Transverse colon (tissue), 4 donors: ENCODE measurements at regions not wholly inside any gene's neighbourhood (a gene's known extent, or its start where the extent isn't known, plus 50 kb on each side); places are given as distances from the start of the nearest gene placed in this dataset.

Experiments
- DNase-seq: peaks from one replicate; pipeline ENCODE4 v3.0.0-alpha.2; 2019
- H3K27ac ChIP-seq, 4 donors: fragments of 200-600 bp; sonication (generic); 2 replicates each; pipeline ENCODE4 v1.5.1; 2016 to 2018; ENCODE audit warnings: inconsistent platforms in 4 of 4
- H3K27me3 ChIP-seq: fragments of 200-600 bp; sonication (generic); 2 replicates; pipeline ENCODE4 v1.5.1; 2017; ENCODE audit warnings: inconsistent platforms
- H3K36me3 ChIP-seq, 4 donors: fragments of 200-600 bp; sonication (generic); 2 replicates each; pipeline ENCODE4 v1.5.1; 2017 to 2019; ENCODE audit warnings: inconsistent platforms in 4 of 4
- H3K4me1 ChIP-seq, 4 donors: fragments of 200-600 bp; sonication (generic); 2 replicates each; pipeline ENCODE4 v1.5.1; 2017 to 2020; ENCODE audit warnings: inconsistent platforms in 4 of 4
- H3K4me3 ChIP-seq, 4 donors: fragments of 200-600 bp; sonication (generic); 1 replicate in 1 of 4; 2 replicates in 3 of 4; pipeline versions ENCODE4 v1.5.1 to v1.6.1; 2017 to 2019; ENCODE audit warnings: inconsistent platforms in 4 of 4
- H3K9me3 ChIP-seq, 2 donors: fragments of 200-600 bp; sonication (generic); 2 replicates each; pipeline ENCODE4 v1.5.1; 2017 to 2019; ENCODE audit warnings: inconsistent platforms in 2 of 2
- EP300 ChIP-seq: sonication (generic); formaldehyde crosslinking; IDR thresholded peaks from one replicate; pipeline ENCODE4 v1.6.1; 2017; ENCODE audit warnings: antibody characterized with exemption, low read depth
- POLR2A ChIP-seq: fragments of 450-650 bp; IDR thresholded peaks from one replicate; pipeline ENCODE4 v1.6.1; 2016; ENCODE audit warnings: antibody characterized with exemption, mild to moderate bottlenecking, moderate library complexity
- POLR2AphosphoS5 ChIP-seq, 3 donors: sonication (generic); formaldehyde crosslinking; IDR thresholded peaks; one replicate each; pipeline ENCODE4 v1.6.1; 2016; ENCODE audit warnings: antibody characterized with exemption in 3 of 3
- WGBS, 2 donors: methylation state at CpG; one replicate each; pipeline ENCODE4 v1.1.5; 2018; ENCODE audit warnings: low coverage in 1 of 2; 5-methylcytosine and 5-hydroxymethylcytosine counted together
- in situ Hi-C, 4 donors: fragments of 200-750 bp; cut with MboI; loops; one replicate each; pipeline versions ENCODE4 v1.15.0 to v1.15.1; 2017; ENCODE audit warnings: low sequenced_read_pairs in 3 of 4, low pct_ligation_motif_present in 1 of 4, low pct_unique_long_range_greater_than_20kb in 1 of 4
- intact Hi-C: fragments of 100-400 bp; cut with DNase I; formaldehyde crosslinking; loops from one replicate; pipeline ENCODE4 v1.15.1; 2023; ENCODE audit warnings: low total_unique reads
- TF ChIP-seq, protein P1 (sequence below), 5 experiments: fragments of 200-600 bp in 3 of 5; fragments of 450-650 bp in 2 of 5; sonication (generic) in 3 of 5; IDR thresholded peaks; 1 replicate in 2 of 5; 2 replicates in 3 of 5; pipeline ENCODE4 v1.5.1; 2016 to 2017; ENCODE audit warnings: antibody characterized with exemption in 5 of 5, inconsistent platforms in 3 of 5, mild to moderate bottlenecking in 2 of 5, moderate library complexity in 1 of 5

DNA sequence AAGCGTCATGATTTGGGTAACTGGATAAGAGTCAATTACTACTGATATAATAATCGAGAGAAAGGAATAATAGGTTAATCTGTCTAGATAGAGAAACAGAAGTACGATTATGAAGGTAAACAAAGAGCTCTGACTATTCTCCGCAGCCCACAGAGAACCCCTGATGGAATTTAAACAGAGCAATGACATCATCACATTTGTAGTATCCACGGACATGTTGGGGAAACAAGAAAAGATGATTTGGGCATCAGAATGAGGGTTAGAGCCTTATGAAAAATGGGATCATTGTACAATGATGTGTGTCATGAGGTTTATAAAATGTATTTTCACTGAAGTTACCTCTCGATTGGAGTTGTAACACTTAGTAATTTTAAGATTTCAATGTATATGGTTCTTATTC lies 129.9 kb downstream of the DTHD1 start:
- no peak for DNase-seq
- 68 to 82% methylated on average over 5 to 6 of the region's 6 CpGs for WGBS, 2 donors
- intact Hi-C loops, result no loop called here
- no peaks in the 10 kb centered on the region for H3K27me3 ChIP-seq
- H3K4me3 ChIP-seq, result no peak overlapping the region
- peaks cover 0 to 3% (median 0%) of the 10 kb centered on the region in 4 donors for H3K4me1 ChIP-seq
- TF ChIP-seq EP300 (no peak), POLR2A (no peak), POLR2AphosphoS5 (IDR thresholded peaks at IDR 0.05) (no peak)
- TF ChIP-seq, protein P1, sequence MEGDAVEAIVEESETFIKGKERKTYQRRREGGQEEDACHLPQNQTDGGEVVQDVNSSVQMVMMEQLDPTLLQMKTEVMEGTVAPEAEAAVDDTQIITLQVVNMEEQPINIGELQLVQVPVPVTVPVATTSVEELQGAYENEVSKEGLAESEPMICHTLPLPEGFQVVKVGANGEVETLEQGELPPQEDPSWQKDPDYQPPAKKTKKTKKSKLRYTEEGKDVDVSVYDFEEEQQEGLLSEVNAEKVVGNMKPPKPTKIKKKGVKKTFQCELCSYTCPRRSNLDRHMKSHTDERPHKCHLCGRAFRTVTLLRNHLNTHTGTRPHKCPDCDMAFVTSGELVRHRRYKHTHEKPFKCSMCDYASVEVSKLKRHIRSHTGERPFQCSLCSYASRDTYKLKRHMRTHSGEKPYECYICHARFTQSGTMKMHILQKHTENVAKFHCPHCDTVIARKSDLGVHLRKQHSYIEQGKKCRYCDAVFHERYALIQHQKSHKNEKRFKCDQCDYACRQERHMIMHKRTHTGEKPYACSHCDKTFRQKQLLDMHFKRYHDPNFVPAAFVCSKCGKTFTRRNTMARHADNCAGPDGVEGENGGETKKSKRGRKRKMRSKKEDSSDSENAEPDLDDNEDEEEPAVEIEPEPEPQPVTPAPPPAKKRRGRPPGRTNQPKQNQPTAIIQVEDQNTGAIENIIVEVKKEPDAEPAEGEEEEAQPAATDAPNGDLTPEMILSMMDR (IDR thresholded peaks at IDR 0.05), result no peak
- H3K36me3 ChIP-seq, result no peaks in the 10 kb centered on the region
- H3K9me3 ChIP-seq, result no peaks in the 10 kb centered on the region
- H3K27ac ChIP-seq, result no peak overlapping the region
- in situ Hi-C loops, result no loop called here

- Histone ChIP-seq H3K4me1 (peaks cover 0 to 3% (median 0%) of the 10 kb centered on the region in 4 donors), H3K4me3 (no peak overlapping the region), H3K9me3 (no peaks in the 10 kb centered on the region), H3K36me3 (no peaks in the 10 kb centered on the region), H3K27ac (no peak overlapping the region), H3K27me3 (no peaks in the 10 kb centered on the region)
- WGBS, 2 donors, result 23 to 30% methylated on average over 3 of the region's 3 CpGs
- no peak for DNase-seq
- intact Hi-C loops, result no loop called here
- in situ Hi-C loops, result no loop called here
- no peak for TF ChIP-seq POLR2AphosphoS5 (IDR thresholded peaks at IDR 0.05)
- TF ChIP-seq, protein P1 (IDR thresholded peaks at IDR 0.05), result peak in 1 of 5 experiments; percentile 15
Observed at GRCh38 chr4:36414248-36414647, 132.8 kb downstream of the DTHD1 start.

- no peaks in the 10 kb centered on the region for H3K4me1 ChIP-seq
- no peaks in the 10 kb centered on the region for H3K36me3 ChIP-seq
- H3K27ac ChIP-seq, result no peak overlapping the region
- WGBS, 2 donors, result 89% methylated on average over 12 of the region's 12 CpGs; no CpG with 5 or more reads in 1 of the 2 donors
- H3K27me3 ChIP-seq, result no peaks in the 10 kb centered on the region
- intact Hi-C loops, result no loop called here
- no peak overlapping the region for H3K4me3 ChIP-seq
- no peaks in the 10 kb centered on the region for H3K9me3 ChIP-seq
- in situ Hi-C loops, result no loop called here
- no peak for TF ChIP-seq POLR2A
- no peak for TF ChIP-seq POLR2AphosphoS5 (IDR thresholded peaks at IDR 0.05)
- no peak for TF ChIP-seq EP300
- TF ChIP-seq, protein P1 (IDR thresholded peaks at IDR 0.05), result no peak
- DNase-seq, result no peak
Observed at GRCh38 chr4:36417146-36417545, 135.7 kb downstream of the DTHD1 start.

GRCh38 chr4:36420111-36420679 lies 138.8 kb downstream of the DTHD1 start:
- intact Hi-C loops, result no loop called here
- 87% methylated on average over 2 of the region's 3 CpGs; no CpG with 5 or more reads in 1 of the 2 donors for WGBS, 2 donors
- no peak for TF ChIP-seq POLR2AphosphoS5 (IDR thresholded peaks at IDR 0.05)
- TF ChIP-seq, protein P1 (IDR thresholded peaks at IDR 0.05), result no peak
- no peak for TF ChIP-seq EP300
- TF ChIP-seq POLR2A, result no peak
- no peaks in the 10 kb centered on the region for H3K36me3 ChIP-seq
- H3K27me3 ChIP-seq, result no peaks in the 10 kb centered on the region
- H3K4me3 ChIP-seq, result no peak overlapping the region
- in situ Hi-C loops, result no loop called here
- H3K27ac ChIP-seq, result no peak overlapping the region
- DNase-seq, result no peak
- H3K9me3 ChIP-seq, result no peaks in the 10 kb centered on the region
- no peaks in the 10 kb centered on the region for H3K4me1 ChIP-seq
